ENCODE measurements at regions not wholly inside any gene's neighbourhood (a gene's known extent, or its start where the extent isn't known, plus 50 kb on each side); places are given as distances from the start of the nearest gene placed in this dataset.

DNA sequence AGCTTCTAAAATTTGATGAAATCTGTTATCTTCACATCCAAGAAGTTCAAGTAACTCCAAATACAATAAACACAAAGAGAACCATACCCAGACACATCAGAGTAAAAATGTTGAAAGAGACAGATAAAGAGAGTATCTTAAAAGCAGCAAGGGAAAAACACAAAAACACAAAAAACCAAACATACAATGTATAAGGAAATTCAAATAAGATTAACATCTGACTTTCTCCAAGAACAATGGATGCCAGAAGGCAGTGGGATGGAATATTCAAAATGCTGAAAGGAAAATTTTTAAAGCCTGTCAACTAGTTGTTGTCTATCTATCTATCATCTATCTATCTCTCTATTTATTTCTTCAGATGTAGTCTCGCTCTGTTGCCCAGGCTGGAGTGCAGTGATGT is 72.4 kb upstream of the MKLN1 start:
- TF ChIP-seq, protein P1, sequence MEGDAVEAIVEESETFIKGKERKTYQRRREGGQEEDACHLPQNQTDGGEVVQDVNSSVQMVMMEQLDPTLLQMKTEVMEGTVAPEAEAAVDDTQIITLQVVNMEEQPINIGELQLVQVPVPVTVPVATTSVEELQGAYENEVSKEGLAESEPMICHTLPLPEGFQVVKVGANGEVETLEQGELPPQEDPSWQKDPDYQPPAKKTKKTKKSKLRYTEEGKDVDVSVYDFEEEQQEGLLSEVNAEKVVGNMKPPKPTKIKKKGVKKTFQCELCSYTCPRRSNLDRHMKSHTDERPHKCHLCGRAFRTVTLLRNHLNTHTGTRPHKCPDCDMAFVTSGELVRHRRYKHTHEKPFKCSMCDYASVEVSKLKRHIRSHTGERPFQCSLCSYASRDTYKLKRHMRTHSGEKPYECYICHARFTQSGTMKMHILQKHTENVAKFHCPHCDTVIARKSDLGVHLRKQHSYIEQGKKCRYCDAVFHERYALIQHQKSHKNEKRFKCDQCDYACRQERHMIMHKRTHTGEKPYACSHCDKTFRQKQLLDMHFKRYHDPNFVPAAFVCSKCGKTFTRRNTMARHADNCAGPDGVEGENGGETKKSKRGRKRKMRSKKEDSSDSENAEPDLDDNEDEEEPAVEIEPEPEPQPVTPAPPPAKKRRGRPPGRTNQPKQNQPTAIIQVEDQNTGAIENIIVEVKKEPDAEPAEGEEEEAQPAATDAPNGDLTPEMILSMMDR (IDR thresholded peaks at IDR 0.05) = no peak
- no peak for TF ChIP-seq POLR2A (IDR thresholded peaks at IDR 0.05)

All from Peyer's patch (tissue), 4 donors.